NCI-H82 (cell line): ENCODE measurements at regions not wholly inside any gene's neighbourhood (a gene's known extent, or its start where the extent isn't known, plus 50 kb on each side); places are given as distances from the start of the nearest gene placed in this dataset.

Source experiments
- DNase-seq: peaks from one replicate; lab custom pipeline; 2025; lab: John Stamatoyannopoulos, UW

DNA sequence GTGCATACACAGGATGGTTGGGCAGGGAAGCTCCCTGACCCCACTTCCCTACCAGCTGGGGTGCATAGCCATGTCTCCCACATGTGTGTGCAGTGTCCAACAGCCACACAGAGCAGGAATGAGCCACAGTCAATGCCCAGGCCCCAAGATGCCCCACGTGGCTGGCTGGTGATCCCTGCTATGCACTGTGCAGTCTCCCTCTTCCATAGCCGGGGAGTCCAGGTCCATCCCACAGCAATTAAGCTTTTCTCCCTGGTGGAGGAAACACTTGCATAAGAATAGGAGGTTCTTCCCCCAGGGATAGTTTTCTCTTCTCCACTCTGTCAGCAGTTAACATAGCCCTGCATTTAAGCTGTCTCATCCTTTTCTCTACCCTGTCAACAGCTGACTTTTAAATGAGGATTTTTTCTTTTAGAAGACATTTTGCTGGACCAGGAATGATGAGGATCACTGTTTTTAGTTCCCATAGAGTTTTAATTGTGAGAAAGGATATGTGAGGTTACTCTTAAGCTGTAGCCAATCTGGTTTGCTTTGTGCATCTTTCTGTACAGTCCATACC, 396.5 kb upstream of the VWC2 start:
- DNase-seq: no peak

DNA sequence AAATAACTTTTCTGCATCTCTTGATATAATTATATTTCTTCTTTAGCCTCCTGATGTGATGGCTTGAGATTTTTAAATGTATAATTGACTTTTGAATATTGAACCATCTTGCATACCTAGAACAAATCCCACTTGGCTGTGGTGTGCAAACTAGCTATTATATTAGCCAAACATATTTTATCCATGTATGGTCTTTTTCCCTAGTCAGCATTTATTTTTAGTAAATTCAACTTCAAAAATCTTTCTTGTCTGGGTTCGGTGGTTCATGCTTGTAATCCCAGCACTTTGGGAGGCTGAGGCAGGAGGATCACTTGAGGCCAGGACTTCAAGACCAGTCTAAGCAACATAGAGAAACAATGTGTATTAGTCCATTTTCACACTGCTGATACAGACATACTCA, 386.6 kb upstream of the VWC2 start:
- no peak for DNase-seq

DNA sequence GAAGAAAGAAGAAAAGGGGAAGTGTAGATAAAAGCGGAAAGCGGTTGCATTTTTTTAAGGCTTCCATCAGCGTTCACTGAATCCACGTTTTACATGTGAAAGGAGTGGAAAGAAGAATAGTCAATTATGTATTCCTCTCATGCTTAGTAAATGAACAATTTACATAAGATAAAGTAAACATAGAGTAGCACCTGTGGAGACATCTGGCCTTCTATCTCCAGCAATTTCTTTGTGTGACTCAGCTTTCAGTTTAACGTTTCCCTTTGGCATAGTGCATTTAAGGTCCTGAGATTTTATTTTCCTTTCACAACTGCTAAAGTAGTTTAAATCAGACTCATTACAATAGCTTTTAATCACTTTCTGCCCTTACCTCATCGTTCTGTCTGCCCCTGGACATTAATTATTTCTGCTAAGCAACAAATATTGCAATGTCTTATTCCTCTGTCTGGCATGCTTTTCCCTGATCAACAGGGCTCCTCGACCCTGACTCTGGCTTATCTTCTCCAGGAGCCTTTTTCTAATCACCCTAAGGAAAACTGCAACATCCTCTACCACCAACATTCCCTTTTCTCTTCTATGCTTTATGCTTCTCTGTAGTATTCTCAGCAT, 383.5 kb upstream of the VWC2 start:
- no peak for DNase-seq

DNA sequence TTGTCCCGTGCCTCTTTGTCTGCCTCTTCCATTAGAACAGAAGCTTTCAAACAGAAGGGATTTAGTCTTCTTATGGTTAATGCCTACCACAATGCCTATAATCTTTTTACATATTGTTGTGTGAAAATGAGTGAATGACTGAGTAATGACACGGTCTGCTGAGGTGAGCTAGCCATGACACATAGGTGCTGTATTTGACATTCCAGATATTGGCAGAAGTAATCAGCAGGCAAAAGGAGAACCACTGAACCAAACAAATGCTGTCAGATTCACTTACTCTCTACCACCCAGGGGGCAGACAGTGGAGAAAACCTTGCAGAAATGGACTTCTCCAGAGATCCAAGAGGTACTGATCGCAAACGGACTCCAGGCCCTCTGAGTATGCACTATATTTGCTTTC, 377.2 kb upstream of the VWC2 start:
- DNase-seq: no peak

DNA sequence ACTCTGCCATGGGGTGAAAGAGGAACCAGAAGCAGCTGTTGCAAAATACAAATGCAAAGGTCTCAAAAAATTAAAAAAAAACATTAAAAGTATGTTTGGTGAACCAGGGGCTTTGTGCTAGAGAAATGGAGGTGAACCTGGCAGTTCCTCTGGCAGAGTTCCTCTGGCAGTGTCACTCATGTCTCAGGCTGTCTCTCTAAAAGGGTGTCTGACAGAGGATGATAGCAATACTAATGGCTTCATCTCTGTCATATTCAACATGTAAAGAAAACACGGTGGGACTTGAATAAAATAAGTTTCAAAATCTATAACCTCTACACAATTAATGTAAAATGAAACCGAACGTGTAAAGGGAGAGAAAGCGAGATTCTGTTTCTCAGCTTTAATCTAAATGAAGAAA, 375.7 kb upstream of the VWC2 start:
- DNase-seq: no peak

DNA sequence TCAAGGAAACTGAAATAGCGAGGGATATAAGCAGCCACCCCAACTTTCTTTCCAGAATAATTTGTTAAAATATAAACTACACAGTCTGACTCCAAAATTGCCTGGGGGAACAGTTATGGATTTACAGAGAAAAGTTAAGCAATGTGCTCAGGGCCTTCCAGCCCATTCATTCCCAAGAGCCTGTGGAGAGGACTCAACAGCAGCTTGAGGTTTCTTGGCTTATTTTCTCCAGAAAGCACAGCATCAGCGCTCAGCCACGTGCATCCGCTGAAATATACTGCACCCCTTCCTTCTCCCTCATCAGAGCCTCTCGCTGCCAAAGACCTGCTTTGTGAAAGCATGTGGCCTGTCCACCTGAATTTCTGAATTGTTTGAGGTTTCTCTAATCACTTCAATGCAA, 375.2 kb upstream of the VWC2 start:
- DNase-seq: no peak

DNA sequence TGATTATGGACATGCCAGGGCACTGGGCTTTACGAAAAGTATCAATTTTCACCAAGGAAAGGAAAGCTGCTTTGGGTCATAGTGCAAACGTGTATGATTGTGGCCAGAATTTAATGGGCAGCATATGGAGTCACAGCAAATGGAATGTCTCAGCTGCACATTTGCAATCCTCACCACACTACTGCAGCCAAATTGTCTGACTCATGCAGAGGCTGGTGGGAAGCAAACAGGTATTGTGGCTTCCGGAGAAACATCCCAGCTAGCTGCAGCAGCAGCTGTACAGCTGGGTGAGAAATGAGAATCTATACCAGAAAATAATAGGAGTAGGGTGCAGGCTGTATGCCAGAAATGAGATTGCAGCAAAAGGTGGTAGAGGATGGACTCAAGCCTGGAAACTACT, 374.7 kb upstream of the VWC2 start:
- no peak for DNase-seq

DNA sequence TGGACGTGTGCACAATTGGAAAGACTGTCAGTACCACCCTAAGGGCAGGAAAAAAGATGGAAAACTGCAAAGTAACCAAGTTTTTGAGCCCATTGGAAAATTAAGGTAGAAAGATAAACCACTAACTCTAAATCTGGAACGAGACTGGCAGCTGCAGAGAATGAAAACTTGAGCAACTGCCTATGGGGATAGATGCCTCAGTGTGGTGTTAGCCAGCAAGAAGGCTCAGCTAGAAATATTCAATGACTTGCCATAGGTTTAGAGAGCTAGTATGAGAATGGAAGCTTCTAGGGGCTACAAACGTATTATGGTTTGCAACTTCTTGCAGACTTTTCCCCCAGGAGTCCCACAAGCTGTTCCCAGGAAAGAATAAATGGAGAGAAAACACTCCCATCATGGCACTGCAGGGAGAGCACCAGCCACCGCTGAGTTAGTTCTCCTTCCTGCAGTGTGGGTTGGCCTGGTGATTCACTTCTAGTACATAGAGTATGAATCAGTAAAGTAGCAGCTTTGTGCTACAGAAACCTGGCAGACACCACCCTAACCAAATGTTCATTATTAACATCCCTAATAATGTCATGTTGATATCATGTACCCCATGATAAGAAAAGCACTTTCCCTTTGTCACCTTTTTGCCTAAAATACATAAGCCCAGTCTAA, 372.4 kb upstream of the VWC2 start:
- DNase-seq: no peak

DNA sequence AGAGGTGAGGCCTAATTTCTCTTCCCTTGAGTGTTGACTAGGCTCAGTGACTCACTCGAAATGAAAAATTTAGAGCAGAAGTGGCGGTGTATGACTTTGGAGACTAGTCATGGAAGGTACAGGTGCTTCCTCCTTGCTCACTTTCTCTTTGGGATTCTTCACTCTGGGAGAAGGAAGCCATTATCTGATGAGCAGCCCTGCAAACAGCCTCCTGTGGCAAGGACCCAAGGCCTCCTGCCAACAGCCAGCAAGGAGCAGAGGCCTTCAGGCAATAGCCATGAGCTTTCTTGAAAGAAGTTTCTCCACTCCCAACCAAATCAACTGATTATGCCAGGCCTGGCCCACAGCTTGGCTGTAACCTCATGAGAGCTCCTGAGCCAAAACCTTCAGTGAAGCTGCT, 369.6 kb upstream of the VWC2 start:
- DNase-seq: no peak

DNA sequence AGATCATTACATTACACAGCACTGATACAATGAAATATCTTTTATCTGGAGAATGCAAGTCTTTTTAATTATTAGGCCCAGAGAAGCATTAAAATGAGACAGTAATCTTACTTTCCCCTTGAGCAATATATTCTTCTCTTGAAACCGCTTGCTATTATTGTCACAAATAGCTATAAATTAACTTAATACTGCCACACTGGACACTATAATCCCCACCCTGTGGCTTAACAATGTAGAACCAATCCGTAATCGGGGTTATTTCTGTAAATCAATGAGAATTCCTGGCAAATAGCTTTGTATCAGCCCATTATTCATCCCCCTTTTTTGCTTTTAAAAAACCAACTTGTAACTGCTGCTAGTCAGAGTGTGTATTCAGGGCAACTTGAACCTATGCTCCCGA, 366.2 kb upstream of the VWC2 start:
- no peak for DNase-seq

DNA sequence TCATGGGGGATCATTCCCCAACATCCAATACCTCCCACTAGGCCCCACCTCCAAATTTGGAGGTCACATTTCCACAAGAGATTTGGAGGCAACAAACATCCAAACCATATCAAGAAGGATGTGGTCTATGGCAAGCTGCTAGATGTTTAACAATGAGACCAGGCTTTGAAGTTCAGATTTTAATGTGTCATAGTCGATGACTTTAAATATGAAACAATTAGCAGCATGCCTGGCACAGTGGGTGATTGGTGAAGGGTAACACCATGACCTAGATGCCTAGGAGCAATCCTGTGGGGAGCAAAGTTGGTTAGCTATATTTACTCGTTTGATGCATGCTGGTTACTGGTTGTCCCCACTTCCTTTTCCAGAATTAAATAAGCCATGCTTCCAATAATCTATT, 356.4 kb upstream of the VWC2 start:
- DNase-seq: no peak

DNA sequence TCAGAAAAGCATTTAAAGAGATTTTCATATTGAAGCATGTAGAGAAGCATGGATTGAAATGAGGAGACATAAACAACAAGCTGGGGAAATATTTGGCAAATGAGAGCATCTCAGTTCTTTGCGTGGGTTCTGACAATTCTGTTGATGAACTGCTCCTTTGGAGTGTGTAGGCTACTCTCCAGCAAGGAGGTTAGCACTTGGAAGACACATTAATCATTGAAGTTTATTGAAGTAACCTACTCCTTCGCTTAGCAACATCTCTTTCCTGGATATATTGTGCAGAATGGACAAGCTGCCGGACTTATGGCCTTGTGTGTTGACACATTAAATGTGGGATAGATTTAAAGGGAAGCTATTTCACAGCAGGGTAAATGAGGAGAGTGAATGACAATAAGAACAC, 354.5 kb upstream of the VWC2 start:
- no peak for DNase-seq

DNA sequence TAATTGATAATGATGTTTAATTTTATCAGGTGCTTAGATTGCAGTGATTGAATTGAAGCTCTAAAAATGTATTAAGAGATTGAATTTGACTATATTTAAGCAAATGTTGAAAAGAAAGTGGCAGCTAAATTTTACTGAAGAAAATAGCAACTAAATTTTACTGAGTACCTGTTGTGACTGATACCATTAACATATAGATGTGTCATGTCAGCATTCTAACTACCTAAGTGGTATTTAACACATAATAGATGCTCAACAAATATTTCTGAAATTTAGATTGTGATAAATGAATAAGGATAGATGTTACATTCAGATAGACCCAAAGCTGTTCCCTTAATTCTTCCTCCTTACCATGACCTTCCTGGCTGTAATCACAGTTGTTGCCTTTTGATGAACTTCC, 350.9 kb upstream of the VWC2 start:
- DNase-seq: no peak

DNA sequence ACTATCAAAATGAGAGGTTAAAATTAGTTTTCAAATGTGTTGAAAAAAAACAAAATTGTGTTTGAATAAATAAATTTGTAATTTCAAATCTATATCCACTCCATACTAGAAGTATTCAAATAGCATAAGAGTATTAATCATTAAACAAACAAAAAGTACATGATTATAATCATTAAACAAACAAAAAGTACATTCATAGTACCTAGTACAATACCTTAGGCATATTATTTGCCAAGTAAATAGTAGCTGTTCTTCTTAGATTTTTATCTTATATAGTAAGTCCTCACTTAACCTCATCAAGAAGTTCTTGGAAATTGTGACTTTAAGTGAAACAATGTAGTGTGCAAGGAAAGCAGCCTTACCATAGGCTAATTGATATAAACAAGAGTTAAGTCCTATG, 349.3 kb upstream of the VWC2 start:
- no peak for DNase-seq

DNA sequence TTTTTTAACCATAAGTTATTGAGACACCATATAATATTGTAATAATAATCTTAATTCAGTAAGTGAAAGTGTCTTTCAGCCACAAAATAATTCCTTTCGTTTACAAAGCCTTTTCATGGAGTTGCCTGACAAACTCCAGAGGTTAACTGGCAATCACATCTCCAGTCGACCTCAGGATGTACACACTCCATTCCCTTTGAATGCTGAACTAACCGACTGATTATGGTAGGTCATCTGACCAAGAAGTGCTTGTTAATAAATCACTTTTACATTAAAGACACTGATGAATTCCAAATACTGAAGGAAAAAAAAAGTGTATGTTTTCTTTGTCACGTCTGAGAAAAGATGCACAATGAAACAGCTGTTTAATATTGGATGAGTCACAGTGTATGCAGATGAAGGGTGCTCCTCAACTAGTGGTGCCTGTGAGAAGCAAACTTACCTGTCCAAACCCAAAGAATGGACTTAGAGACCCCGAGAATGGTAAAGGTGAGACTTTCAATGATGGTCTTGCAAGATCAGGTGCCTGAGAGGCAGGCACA, 348.1 kb upstream of the VWC2 start:
- DNase-seq: no peak

DNA sequence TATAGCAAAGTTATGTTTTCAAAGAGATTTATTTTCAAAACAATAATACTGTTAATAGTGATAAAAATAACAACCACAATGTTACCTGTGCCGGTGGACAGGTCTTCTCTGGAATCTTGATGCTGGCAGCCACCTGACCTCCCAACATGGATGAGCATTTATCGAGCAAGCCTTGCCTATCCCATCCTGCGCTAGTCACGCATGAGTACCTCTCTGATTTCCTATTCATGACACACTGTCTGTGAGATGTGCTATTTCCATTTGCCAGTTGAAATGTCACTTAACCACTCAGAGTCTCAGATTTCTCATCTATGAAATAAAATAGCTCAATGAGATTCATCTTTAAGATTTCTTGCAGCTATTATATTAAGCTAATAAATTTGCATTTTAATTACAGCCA, 341.2 kb upstream of the VWC2 start:
- DNase-seq: no peak

DNA sequence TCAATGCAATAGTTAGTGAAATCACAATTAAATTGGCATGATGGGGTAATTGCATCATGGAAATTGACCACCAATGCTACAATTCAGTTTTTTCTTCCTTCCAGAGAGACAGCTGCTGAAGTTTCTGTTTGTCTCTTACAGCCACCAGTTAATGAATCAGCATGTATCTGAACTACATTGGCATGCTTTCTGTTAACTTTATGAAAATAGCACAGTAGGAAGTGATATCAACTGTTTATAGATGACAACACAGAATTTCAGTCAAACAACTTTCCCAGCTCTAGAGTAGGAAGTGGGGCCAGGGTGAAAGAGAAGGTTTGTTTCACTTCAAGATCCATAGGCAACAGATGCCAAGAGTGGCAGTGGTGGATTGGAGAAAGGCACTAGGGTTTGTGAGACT, 339.6 kb upstream of the VWC2 start:
- no peak for DNase-seq

DNA sequence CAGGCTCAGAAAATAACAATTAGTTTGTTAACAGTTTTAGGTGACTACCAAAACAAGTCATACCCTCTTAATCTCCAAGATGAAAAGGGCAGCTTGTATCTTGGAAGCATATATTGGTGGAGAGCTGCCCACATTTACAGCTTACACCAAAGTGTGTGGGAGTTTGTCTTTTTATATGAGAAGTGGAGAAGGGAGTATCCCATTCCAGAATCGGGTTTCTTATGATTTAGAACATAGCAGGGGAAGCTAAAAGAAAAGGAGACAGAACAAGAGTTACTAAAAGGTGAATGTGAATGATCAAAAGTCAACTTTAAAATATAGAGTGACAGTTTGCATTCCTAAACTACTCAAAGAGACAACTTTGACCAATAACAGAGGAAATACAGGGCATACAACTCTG, 338.6 kb upstream of the VWC2 start:
- DNase-seq: no peak

DNA sequence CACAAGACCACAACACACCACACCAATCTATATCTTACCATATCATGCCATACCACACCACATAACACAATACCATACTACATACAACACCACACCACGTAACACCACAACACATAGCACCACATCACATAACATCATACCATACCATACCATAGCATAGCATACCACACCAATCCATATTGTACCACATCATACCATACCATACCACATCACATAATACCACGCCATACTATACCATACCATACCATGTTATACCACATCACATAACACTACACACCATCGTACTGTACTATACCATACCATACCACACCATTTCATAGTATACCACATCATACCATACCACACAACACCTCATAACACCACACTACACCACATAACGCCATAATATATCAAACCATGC, 335.2 kb upstream of the VWC2 start:
- DNase-seq: no peak

DNA sequence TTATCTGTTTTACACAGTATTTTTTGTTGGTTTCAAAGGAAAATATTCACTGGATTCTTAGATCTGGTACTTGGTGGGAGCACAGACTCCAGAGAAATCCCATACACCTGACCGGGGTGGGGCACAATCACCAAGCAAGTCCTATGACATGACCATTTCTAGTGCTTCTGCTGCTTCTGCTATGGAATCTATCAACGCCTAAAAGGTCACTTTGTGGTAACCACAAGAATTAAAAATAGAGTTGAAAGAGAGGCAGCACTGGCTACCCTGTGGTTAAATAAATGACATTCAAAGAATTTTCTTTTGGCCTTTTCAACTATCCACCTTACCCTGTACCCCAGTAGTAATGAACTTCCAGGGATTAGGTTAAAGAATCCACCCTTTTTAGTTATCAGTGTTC, 329.9 kb upstream of the VWC2 start:
- no peak for DNase-seq

DNA sequence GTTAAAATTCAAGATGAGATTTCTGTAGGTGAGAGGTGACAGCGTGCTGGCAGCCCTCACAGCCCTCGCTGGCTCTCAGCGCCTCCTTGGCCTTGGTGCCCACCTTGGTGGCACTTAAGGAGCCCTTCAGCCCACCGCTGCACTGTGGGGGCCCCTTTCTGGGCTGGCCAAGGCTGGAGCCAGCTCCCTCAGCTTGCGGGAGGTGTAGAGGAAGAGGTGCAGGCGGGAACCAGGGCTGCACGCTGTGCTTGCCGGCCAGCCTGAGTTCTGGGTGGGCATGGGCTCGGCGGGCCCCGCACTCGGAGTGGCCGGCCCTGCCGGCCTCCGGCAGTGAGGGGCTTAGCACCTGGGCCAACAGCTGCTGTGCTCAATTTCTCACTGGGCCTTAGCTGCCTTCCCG, 320.0 kb upstream of the VWC2 start:
- DNase-seq: no peak

DNA sequence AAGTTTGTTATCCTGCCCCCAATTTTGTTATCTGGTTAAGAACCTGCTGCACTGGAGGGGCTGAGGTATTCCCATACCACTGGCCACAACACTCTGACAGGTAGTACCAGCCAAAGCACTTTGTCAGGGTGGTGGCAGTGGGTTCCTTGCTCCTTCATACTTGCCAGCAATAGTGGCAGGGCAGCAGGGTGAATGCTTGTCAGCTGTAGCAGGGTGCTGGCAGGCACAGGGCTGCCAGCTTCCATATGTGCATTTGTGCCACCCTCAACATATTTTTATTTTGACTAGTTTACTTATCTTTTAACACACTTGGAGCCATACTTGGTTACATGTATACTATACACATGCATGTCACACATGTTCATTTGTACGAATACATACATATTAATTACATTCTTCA, 294.0 kb upstream of the VWC2 start:
- DNase-seq: no peak

DNA sequence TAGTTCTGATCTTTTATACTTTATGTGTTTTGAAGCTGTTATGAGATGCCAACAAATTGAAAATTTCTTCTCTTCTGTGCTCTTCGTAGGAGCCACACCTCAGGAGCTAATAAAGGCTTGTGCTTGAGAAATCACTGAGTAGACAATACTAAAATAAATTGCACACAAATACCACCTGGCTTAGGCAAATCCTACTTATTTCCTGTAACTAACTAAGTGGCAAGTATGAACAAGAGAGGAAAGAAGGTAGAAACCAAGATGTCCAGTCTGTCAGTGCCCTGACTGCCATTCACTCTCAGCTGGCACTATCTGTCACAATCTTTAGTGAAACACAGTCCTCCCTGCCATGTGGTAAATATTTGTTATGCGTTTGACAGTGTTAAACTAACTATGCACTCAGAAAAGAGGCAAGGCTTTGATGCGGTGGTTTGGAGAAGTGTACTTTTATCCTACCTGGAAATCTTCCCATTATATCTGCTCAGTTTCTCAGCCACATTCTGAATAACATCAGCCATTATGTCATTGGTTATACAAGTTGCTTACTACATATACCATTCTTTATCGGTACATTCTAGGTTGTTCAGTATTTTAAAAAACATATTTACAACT, 293.4 kb upstream of the VWC2 start:
- no peak for DNase-seq
